Medulla oblongata (tissue), 1 donor: ENCODE measurements at regions not wholly inside any gene's neighbourhood (a gene's known extent, or its start where the extent isn't known, plus 50 kb on each side); places are given as distances from the start of the nearest gene placed in this dataset.
A peak's percentile ranks its signal among the peaks of the same experiment; 100 is the strongest.

Experiments
- DNase-seq: peaks from one replicate; pipeline ENCODE4 v3.0.0-alpha.2; 2015; ENCODE audit errors: extremely low spot score

- no peak for DNase-seq
These were observed 1063.2 kb downstream of the CDH11 start for GRCh38 chr16:64058685-64059084.

- no peak for DNase-seq
These were observed 1070.0 kb downstream of the CDH11 start for GRCh38 chr16:64051824-64052223.

- DNase-seq: no peak
These were observed 1074.0 kb downstream of the CDH11 start for GRCh38 chr16:64047878-64048277.

- DNase-seq: no peak
These were observed 1074.7 kb downstream of the CDH11 start for GRCh38 chr16:64047207-64047606.

GRCh38 chr16:64035337-64035736 is 1086.5 kb downstream of the CDH11 start:
- no peak for DNase-seq

GRCh38 chr16:64019339-64019738 is 1102.5 kb downstream of the CDH11 start:
- DNase-seq: no peak

- no peak for DNase-seq
These were observed 1104.1 kb downstream of the CDH11 start for GRCh38 chr16:64017796-64018195.

GRCh38 chr16:64013856-64014255 is 1108.0 kb downstream of the CDH11 start:
- no peak for DNase-seq

- no peak for DNase-seq
These were observed 1109.7 kb downstream of the CDH11 start for GRCh38 chr16:64012166-64012565.

- DNase-seq: no peak
These were observed 1110.2 kb downstream of the CDH11 start for GRCh38 chr16:64011650-64012049.

GRCh38 chr16:64008131-64008530 is 1113.7 kb downstream of the CDH11 start:
- DNase-seq: no peak

- DNase-seq: no peak
These were observed 1117.7 kb downstream of the CDH11 start for GRCh38 chr16:64004116-64004515.

- no peak for DNase-seq
These were observed 1126.8 kb downstream of the CDH11 start for GRCh38 chr16:63995025-63995424.

GRCh38 chr16:63983401-63983800 is 1138.5 kb downstream of the CDH11 start:
- no peak for DNase-seq

GRCh38 chr16:63982741-63983140 is 1139.1 kb downstream of the CDH11 start:
- DNase-seq: no peak

- DNase-seq: no peak
These were observed 1139.8 kb downstream of the CDH11 start for GRCh38 chr16:63982110-63982509.

GRCh38 chr16:63981639-63982038 is 1140.2 kb downstream of the CDH11 start:
- DNase-seq: peak; percentile 33

GRCh38 chr16:63980763-63981162 is 1141.1 kb downstream of the CDH11 start:
- DNase-seq: no peak

- DNase-seq: no peak
These were observed 1143.6 kb downstream of the CDH11 start for GRCh38 chr16:63978240-63978639.

GRCh38 chr16:63976345-63976744 is 1145.5 kb downstream of the CDH11 start:
- DNase-seq: no peak

GRCh38 chr16:63975669-63976068 is 1146.2 kb downstream of the CDH11 start:
- no peak for DNase-seq

GRCh38 chr16:63967966-63968365 is 1153.9 kb downstream of the CDH11 start:
- no peak for DNase-seq

GRCh38 chr16:63960321-63960720 is 1161.5 kb downstream of the CDH11 start:
- DNase-seq: no peak

- no peak for DNase-seq
These were observed 1174.8 kb downstream of the CDH11 start for GRCh38 chr16:63947022-63947421.

- no peak for DNase-seq
These were observed 1176.1 kb downstream of the CDH11 start for GRCh38 chr16:63945806-63946205.
